Activated T-cell treated with anti-CD3 and anti-CD28 coated beads, Interleukin-2, amount 50 U/mL, for 4 hours (primary cell): ENCODE measurements at regions not wholly inside any gene's neighbourhood (a gene's known extent, or its start where the extent isn't known, plus 50 kb on each side); places are given as distances from the start of the nearest gene placed in this dataset.
"Not testable (repeated sequence)": the region's sequence is repeated elsewhere in the genome, so short reads cannot be mapped to it uniquely, and the experiment has no call there.

Experiments used
- ATAC-seq, 2 donors: fragments of 200-7000 bp; cut with Tn5 transposase; one replicate each; pipeline ENCODE4 v1.10.0; 2021
- DNase-seq: peaks from one replicate; pipeline ENCODE4 v3.0.0-alpha.2; 2020
- H3K27me3 Mint-ChIP-seq: one replicate; pipeline ENCODE4 v1.8.0; 2021; ENCODE audit warnings: low read depth, mixed read lengths
- H3K36me3 Mint-ChIP-seq: one replicate; pipeline ENCODE4 v1.8.0; 2022; ENCODE audit warnings: mixed read lengths; ENCODE audit not compliant: insufficient read depth
- H3K4me1 Mint-ChIP-seq: one replicate; pipeline ENCODE4 v1.8.0; 2021; ENCODE audit warnings: low read depth, mixed read lengths
- H3K4me3 Mint-ChIP-seq: one replicate; pipeline ENCODE4 v1.8.0; 2021; ENCODE audit warnings: mild to moderate bottlenecking, moderate library complexity, mixed read lengths
- H3K9me3 Mint-ChIP-seq: one replicate; pipeline ENCODE4 v1.8.0; 2021; ENCODE audit warnings: mixed read lengths

- H3K4me1 Mint-ChIP-seq, result no peaks in the 10 kb centered on the region
- DNase-seq (no peak), ATAC-seq (no peak)
- no peaks in the 10 kb centered on the region for H3K36me3 Mint-ChIP-seq
- peaks cover 6% of the 10 kb centered on the region for H3K27me3 Mint-ChIP-seq
- H3K4me3 Mint-ChIP-seq, result no peak overlapping the region
- no peaks in the 10 kb centered on the region for H3K9me3 Mint-ChIP-seq
These were observed 75.6 kb upstream of the ADRA1D start for GRCh38 chr20:4324611-4325243.

DNA sequence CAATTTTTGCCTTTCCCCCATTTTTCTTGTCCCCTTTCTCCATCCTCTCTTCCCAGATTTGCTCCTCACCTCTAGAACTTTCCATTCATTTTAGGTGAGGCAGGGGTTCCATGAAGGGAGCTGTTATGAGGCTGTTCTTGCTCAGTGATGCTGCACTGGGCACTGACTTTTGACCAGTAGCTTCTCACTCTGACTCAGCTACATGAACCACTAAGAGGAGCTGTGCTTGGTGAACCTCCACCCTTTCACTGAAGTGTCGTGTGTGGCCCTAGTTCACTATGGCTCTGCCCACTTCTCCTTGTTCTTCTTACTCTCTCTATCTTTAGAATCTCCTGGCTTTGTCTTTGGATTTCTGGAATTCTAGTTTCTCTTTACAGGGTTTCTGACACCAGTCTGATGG is 73.4 kb upstream of the ADRA1D start:
- Mint-ChIP-seq H3K36me3 (no peaks in the 10 kb centered on the region), H3K27me3 (peaks cover 6% of the 10 kb centered on the region), H3K4me3 (no peak overlapping the region), H3K9me3 (no peaks in the 10 kb centered on the region), H3K4me1 (no peaks in the 10 kb centered on the region)
- ATAC-seq (no peak), DNase-seq (no peak)

- DNase-seq (no peak), ATAC-seq (no peak)
- Mint-ChIP-seq H3K36me3 (no peaks in the 10 kb centered on the region), H3K27me3 (peaks cover 9% of the 10 kb centered on the region), H3K9me3 (no peaks in the 10 kb centered on the region), H3K4me1 (no peaks in the 10 kb centered on the region), H3K4me3 (no peak overlapping the region)
These were observed 71.2 kb upstream of the ADRA1D start for GRCh38 chr20:4320291-4320690.

- DNase-seq, result no peak
- no peak for ATAC-seq
- Mint-ChIP-seq H3K9me3 (no peaks in the 10 kb centered on the region), H3K4me1 (no peaks in the 10 kb centered on the region), H3K27me3 (peaks cover 8% of the 10 kb centered on the region), H3K4me3 (no peak overlapping the region), H3K36me3 (no peaks in the 10 kb centered on the region)
These were observed 69.8 kb upstream of the ADRA1D start for GRCh38 chr20:4318891-4319290.

GRCh38 chr20:4310616-4311015 is 61.5 kb upstream of the ADRA1D start:
- DNase-seq, ATAC-seq, H3K4me1 Mint-ChIP-seq, H3K36me3 Mint-ChIP-seq, H3K4me3 Mint-ChIP-seq: not testable (repeated sequence)
- Mint-ChIP-seq H3K9me3 (peaks cover 25% of the 10 kb centered on the region), H3K27me3 (peaks cover 12% of the 10 kb centered on the region)

DNA sequence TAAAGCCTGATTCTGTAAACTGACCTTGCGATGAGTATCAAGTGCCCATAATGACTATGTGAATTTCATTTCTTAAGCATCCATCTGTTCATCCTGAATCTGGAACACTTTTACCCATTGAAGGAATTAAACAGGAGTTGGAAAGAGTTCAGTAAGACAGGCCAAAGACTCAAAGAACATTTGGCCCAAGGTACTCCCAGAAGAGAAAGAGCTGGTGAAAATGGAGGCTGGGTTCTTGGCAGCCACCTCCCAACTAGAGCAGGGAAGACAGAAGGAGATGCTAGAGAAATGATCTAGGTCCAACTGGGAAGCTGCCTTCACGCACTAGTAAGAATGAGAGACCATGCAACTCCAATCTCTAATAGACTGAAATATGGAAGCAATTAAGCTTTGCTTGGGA is 57.1 kb upstream of the ADRA1D start:
- no peaks in the 10 kb centered on the region for H3K36me3 Mint-ChIP-seq
- H3K4me1 Mint-ChIP-seq, result no peaks in the 10 kb centered on the region
- H3K27me3 Mint-ChIP-seq, result peaks cover 10% of the 10 kb centered on the region
- H3K4me3 Mint-ChIP-seq, result no peak overlapping the region
- DNase-seq (no peak), ATAC-seq (no peak)
- H3K9me3 Mint-ChIP-seq, result peaks cover 5% of the 10 kb centered on the region

DNA sequence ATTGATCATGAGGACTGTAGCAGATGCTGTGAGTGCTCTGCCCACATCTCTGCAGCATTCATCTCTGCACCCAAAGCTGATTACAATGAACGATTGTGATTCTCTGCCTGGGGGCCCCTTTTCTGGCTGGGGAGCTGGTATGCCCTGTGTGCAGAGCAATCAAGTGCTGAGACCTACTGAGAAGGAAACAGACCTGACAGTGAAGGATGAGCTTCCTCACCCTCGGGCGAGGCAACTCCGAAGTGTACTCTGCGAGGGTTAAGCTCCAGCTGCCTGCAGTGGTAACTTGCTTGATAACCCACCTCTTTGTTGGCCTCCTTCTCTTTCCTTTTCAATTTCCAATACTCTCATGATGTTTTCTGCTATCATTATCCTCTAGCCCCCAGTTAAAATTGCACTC is 56.0 kb upstream of the ADRA1D start:
- no peak overlapping the region for H3K4me3 Mint-ChIP-seq
- no peak for DNase-seq
- H3K36me3 Mint-ChIP-seq, result no peaks in the 10 kb centered on the region
- no peak for ATAC-seq
- H3K27me3 Mint-ChIP-seq, result peaks cover 10% of the 10 kb centered on the region
- H3K4me1 Mint-ChIP-seq, result no peaks in the 10 kb centered on the region
- no peaks in the 10 kb centered on the region for H3K9me3 Mint-ChIP-seq

DNA sequence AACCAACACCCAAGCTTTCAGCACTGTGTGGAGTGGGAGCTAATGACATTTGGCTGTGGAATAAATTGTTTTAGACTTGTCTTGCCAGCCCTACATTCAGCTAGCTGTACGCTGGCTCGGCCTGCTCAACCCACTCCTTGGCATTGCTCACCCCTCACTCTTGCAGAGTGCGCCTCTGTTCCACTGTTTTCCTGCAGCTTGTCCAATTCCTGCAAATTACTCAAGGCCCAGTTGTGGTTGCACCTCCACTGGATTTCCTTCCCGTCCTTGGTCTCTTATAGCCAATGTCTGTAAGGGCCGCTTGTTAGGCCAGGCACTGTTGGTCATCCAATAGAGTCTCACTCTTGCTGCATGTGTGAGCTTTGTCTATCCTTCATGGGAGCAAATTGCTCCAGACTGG is 55.5 kb upstream of the ADRA1D start:
- Mint-ChIP-seq H3K36me3 (no peaks in the 10 kb centered on the region), H3K9me3 (no peaks in the 10 kb centered on the region), H3K27me3 (peaks cover 8% of the 10 kb centered on the region), H3K4me1 (no peaks in the 10 kb centered on the region), H3K4me3 (no peak overlapping the region)
- ATAC-seq (no peak), DNase-seq (no peak)

GRCh38 chr20:4303136-4303535 is 54.0 kb upstream of the ADRA1D start:
- Mint-ChIP-seq H3K4me1 (no peaks in the 10 kb centered on the region), H3K4me3 (no peak overlapping the region), H3K9me3 (no peaks in the 10 kb centered on the region), H3K36me3 (no peaks in the 10 kb centered on the region), H3K27me3 (peaks cover 17% of the 10 kb centered on the region)
- ATAC-seq (no peak), DNase-seq (no peak)

- ATAC-seq, result no peak
- no peaks in the 10 kb centered on the region for H3K36me3 Mint-ChIP-seq
- H3K9me3 Mint-ChIP-seq, result no peaks in the 10 kb centered on the region
- H3K4me1 Mint-ChIP-seq, result no peaks in the 10 kb centered on the region
- no peak overlapping the region for H3K4me3 Mint-ChIP-seq
- DNase-seq, result no peak
- H3K27me3 Mint-ChIP-seq, result peaks cover 31% of the 10 kb centered on the region
These were observed 51.8 kb upstream of the ADRA1D start for GRCh38 chr20:4300921-4301320.

GRCh38 chr20:4300401-4300800 is 51.3 kb upstream of the ADRA1D start:
- Mint-ChIP-seq H3K9me3 (no peaks in the 10 kb centered on the region), H3K27me3 (peaks cover 36% of the 10 kb centered on the region), H3K36me3 (no peaks in the 10 kb centered on the region), H3K4me1 (no peaks in the 10 kb centered on the region), H3K4me3 (no peak overlapping the region)
- ATAC-seq (no peak), DNase-seq (no peak)

- Mint-ChIP-seq H3K36me3 (no peaks in the 10 kb centered on the region), H3K4me3 (no peak overlapping the region), H3K9me3 (no peaks in the 10 kb centered on the region), H3K27me3 (peaks cover 42% of the 10 kb centered on the region), H3K4me1 (no peaks in the 10 kb centered on the region)
- DNase-seq, result no peak
- ATAC-seq, result no peak
These were observed 50.7 kb upstream of the ADRA1D start for GRCh38 chr20:4299773-4300172.

- Mint-ChIP-seq H3K36me3 (no peaks in the 10 kb centered on the region), H3K4me1 (no peaks in the 10 kb centered on the region), H3K4me3 (no peak overlapping the region), H3K9me3 (no peaks in the 10 kb centered on the region), H3K27me3 (peaks cover 46% of the 10 kb centered on the region)
- ATAC-seq, result no peak
- no peak for DNase-seq
These were observed 50.1 kb upstream of the ADRA1D start for GRCh38 chr20:4299216-4299615.
